Kidney epithelial cell (primary cell): ENCODE measurements at regions not wholly inside any gene's neighbourhood (a gene's known extent, or its start where the extent isn't known, plus 50 kb on each side); places are given as distances from the start of the nearest gene placed in this dataset.

ENCODE experiments used
- DNase-seq: peaks from one replicate; pipeline ENCODE4 v3.0.0-alpha.2; 2010; ENCODE audit warnings: low read depth
- H3K27me3 ChIP-seq: 2 replicates; pipeline ENCODE4 v1.6.0; 2011; ENCODE audit warnings: low read length; ENCODE audit not compliant: control insufficient read depth, insufficient read depth
- H3K36me3 ChIP-seq: 2 replicates; pipeline ENCODE4 v1.5.1; 2011; ENCODE audit warnings: low read length; ENCODE audit not compliant: control insufficient read depth, insufficient read depth
- H3K4me3 ChIP-seq: 2 replicates; pipeline ENCODE4 v1.5.1; 2011; ENCODE audit warnings: low read depth, mild to moderate bottlenecking, control low read depth, low read length
- CTCF ChIP-seq: IDR thresholded peaks from 2 replicates; pipeline ENCODE4 v1.5.1; 2011; ENCODE audit warnings: mild to moderate bottlenecking, moderate library complexity, low read length, control low read depth, inconsistent platforms; ENCODE audit not compliant: insufficient read depth, poor library complexity, severe bottlenecking

DNA sequence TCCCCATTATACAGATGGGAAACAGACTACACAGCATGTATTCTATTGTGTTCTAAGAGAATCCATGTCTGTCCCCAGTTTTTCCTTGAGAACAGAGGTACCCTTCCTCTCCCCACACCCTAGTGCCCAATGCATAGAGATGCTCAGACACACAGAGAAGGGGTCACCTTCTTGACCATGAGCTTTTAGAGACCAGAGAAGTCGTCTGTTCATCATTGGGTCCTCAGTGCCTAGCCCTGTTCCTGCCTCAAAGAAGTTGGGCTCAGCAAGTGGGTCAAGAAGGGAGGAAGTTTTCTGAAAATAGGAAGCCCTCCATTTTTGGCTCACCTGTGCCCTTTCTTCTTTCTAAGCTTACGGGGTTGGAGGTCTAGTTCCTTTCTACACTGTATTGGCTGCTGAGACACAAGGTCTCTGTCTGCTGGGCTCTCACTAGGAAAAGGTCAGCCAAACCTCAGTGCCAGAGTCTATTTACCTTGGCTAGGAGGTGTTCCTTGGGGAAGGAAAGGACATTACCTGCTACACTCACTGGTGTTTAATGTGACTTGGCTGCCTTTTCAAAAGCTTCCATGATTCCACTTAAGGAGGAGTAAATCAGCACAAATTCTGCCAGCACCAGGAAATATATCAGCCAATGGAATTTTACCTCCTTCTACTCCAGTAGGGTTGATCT is 198.5 kb upstream of the PWP1 start:
- Histone ChIP-seq H3K4me3 (no peak overlapping the region), H3K27me3 (no peaks in the 10 kb centered on the region), H3K36me3 (no peaks in the 10 kb centered on the region)
- no peak for TF ChIP-seq CTCF
- no peak for DNase-seq

DNA sequence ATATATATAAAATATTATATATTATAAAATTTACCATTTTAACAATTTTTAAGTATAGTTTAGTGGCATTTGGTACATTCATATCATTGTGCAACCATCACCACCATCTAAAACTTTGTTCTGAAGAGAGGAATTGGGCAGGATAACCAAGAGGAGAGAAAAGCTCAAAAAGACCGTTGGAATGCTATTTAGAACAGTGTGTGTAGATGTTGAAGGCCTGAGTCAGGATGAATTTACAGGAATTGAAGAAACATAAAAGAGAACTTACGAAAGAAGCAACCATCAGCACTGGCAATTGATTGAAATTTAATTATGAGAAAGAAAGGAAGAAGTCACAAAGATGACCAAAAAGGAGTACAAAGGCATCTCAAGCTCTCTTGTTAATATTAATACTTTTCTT is 196.9 kb upstream of the PWP1 start:
- no peak for DNase-seq
- Histone ChIP-seq H3K36me3 (no peaks in the 10 kb centered on the region), H3K4me3 (no peak overlapping the region), H3K27me3 (no peaks in the 10 kb centered on the region)
- no peak for TF ChIP-seq CTCF

GRCh38 chr12:107490010-107490409 is 195.6 kb upstream of the PWP1 start:
- no peaks in the 10 kb centered on the region for H3K27me3 ChIP-seq
- no peak overlapping the region for H3K4me3 ChIP-seq
- no peaks in the 10 kb centered on the region for H3K36me3 ChIP-seq
- no peak for TF ChIP-seq CTCF
- no peak for DNase-seq

GRCh38 chr12:107491856-107492255 is 193.7 kb upstream of the PWP1 start:
- H3K27me3 ChIP-seq, result no peaks in the 10 kb centered on the region
- no peak overlapping the region for H3K4me3 ChIP-seq
- H3K36me3 ChIP-seq, result no peaks in the 10 kb centered on the region
- no peak for TF ChIP-seq CTCF
- no peak for DNase-seq

DNA sequence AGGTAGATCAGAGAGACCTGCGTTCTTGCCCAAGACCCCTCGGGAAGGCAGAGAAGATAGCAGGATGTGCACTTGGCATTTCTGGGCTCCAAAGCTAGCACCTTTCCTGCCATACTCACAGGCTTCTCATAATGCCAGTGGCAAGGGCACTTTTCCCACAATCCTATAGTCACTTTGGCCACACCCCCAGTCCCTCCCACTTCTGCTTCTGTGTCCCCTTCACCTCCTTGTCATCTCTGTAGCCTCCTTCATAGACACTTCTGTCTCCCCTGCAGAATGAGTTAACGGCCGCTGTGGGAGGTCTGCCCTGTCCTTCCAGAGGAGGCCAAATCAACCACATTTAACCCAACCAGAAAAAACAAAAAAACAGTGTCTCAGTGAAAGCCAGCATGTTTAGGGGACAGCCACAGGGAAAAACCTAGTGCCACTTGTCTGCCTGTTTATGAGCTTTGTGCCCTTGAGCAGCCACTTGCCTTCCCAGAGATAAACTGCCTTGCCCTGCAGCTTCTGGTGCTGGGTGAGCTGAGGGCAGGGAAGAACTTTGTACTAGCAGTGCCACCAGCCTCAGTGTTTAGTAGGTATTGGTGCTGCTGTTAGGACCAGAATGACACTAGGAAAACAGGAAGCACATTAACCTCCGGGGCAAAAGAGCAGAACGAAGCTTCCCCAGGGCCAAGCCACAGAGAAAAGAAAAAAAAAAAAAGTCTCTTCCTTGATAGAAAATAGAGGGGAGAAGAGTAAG is 193.0 kb upstream of the PWP1 start:
- no peak for TF ChIP-seq CTCF
- Histone ChIP-seq H3K4me3 (no peak overlapping the region), H3K27me3 (no peaks in the 10 kb centered on the region), H3K36me3 (no peaks in the 10 kb centered on the region)
- DNase-seq, result no peak

GRCh38 chr12:107493135-107493494 is 192.5 kb upstream of the PWP1 start:
- Histone ChIP-seq H3K36me3 (no peaks in the 10 kb centered on the region), H3K4me3 (no peak overlapping the region), H3K27me3 (no peaks in the 10 kb centered on the region)
- no peak for TF ChIP-seq CTCF
- no peak for DNase-seq
